Parathyroid adenoma (tissue), 2 donors: ENCODE measurements at regions not wholly inside any gene's neighbourhood (a gene's known extent, or its start where the extent isn't known, plus 50 kb on each side); places are given as distances from the start of the nearest gene placed in this dataset.

ENCODE experiments used
- H2AFZ ChIP-seq: fragments of 300-600 bp; sonication (generic); one replicate; pipeline ENCODE4 v1.7.0; 2017; ENCODE audit warnings: antibody characterized with exemption, mild to moderate bottlenecking
- H3K27ac ChIP-seq: fragments of 300-600 bp; sonication (generic); one replicate; pipeline ENCODE4 v1.7.0; 2017
- H3K27me3 ChIP-seq: fragments of 300-600 bp; sonication (generic); one replicate; pipeline ENCODE4 v1.7.0; 2017; ENCODE audit warnings: low read length; ENCODE audit not compliant: control insufficient read depth, insufficient read depth
- H3K36me3 ChIP-seq: fragments of 300-600 bp; sonication (generic); one replicate; pipeline ENCODE4 v1.7.0; 2017; ENCODE audit warnings: low read length; ENCODE audit not compliant: control insufficient read depth, insufficient read depth
- H3K4me1 ChIP-seq: fragments of 300-600 bp; sonication (generic); one replicate; pipeline ENCODE4 v1.7.0; 2017; ENCODE audit warnings: control low read depth
- H3K4me2 ChIP-seq: fragments of 300-600 bp; sonication (generic); one replicate; pipeline ENCODE4 v1.7.0; 2017; ENCODE audit warnings: low read length
- H3K4me3 ChIP-seq: fragments of 300-600 bp; sonication (generic); one replicate; pipeline ENCODE4 v1.7.0; 2017; ENCODE audit warnings: low read depth, low read length
- H3K79me2 ChIP-seq: fragments of 300-600 bp; sonication (generic); one replicate; pipeline ENCODE4 v1.7.0; 2017; ENCODE audit warnings: control low read depth
- H3K9ac ChIP-seq: fragments of 300-600 bp; sonication (generic); one replicate; pipeline ENCODE4 v1.7.0; 2017; ENCODE audit warnings: mild to moderate bottlenecking
- H3K9me3 ChIP-seq: fragments of 300-600 bp; sonication (generic); one replicate; pipeline ENCODE4 v1.7.0; 2017; ENCODE audit warnings: low read length; ENCODE audit not compliant: control insufficient read depth
- TF ChIP-seq, protein P1 (sequence below): fragments of 300-600 bp; sonication (generic); IDR thresholded peaks from one replicate; pipeline ENCODE4 v1.7.0; 2017; ENCODE audit warnings: antibody characterized with exemption, mild to moderate bottlenecking
- donor health status: primary hyperparathyroidism.

DNA sequence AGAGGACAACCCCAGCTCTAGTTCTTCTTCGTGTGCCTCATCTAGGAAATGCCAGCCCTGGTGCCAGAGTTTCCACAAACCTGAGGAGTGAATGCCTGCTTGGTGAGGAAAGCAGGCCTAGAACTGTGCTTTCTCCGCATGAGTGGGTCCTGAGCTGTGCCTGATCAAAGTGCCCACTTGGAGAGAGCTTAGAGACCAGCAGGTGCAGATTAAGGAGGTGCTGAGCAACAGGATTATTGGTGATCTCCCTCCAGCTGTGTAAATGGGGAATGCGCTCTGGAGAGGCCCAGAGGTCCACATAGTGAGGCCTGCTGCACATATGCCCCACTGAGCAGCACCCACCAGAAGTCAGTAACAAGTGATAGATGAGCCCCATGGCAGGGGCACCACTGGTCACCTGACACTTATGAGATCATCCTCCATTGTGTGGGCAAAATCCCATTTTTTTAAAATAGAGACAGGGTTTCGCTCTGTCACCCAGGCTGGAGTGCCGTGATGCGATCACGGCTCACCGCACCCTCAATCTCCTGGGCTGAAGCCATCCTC is 127.2 kb upstream of the ZC3H12A start:
- H3K9me3 ChIP-seq: no peaks in the 10 kb centered on the region
- H3K36me3 ChIP-seq: no peaks in the 10 kb centered on the region
- no peaks in the 10 kb centered on the region for H3K27me3 ChIP-seq
- no peaks in the 10 kb centered on the region for H3K4me1 ChIP-seq
- H2AFZ ChIP-seq: no peak overlapping the region
- no peak overlapping the region for H3K4me2 ChIP-seq
- H3K27ac ChIP-seq: no peak overlapping the region
- H3K9ac ChIP-seq: no peak overlapping the region
- no peak overlapping the region for H3K4me3 ChIP-seq
- no peaks in the 10 kb centered on the region for H3K79me2 ChIP-seq
- TF ChIP-seq, protein P1, sequence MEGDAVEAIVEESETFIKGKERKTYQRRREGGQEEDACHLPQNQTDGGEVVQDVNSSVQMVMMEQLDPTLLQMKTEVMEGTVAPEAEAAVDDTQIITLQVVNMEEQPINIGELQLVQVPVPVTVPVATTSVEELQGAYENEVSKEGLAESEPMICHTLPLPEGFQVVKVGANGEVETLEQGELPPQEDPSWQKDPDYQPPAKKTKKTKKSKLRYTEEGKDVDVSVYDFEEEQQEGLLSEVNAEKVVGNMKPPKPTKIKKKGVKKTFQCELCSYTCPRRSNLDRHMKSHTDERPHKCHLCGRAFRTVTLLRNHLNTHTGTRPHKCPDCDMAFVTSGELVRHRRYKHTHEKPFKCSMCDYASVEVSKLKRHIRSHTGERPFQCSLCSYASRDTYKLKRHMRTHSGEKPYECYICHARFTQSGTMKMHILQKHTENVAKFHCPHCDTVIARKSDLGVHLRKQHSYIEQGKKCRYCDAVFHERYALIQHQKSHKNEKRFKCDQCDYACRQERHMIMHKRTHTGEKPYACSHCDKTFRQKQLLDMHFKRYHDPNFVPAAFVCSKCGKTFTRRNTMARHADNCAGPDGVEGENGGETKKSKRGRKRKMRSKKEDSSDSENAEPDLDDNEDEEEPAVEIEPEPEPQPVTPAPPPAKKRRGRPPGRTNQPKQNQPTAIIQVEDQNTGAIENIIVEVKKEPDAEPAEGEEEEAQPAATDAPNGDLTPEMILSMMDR: no peak

DNA sequence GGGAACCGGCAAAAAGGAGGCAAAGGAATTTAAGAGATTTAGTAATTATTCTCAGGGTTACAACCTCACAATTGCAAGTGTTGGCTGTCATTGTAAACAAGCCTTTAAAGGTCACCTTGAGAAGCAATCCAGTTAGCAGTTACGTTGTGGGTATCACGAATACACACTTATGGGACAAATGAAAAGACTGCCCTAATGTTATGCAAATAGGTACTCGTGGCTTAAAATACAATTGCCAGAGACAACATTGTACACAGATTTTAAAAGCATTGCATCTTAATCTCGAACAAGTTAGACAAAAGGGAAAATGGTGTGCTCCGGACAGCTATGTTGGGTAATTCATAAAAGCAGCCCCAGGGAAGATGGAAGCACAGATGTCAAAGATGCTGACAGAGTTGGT is 120.5 kb upstream of the ZC3H12A start:
- H3K9ac ChIP-seq: no peak overlapping the region
- no peaks in the 10 kb centered on the region for H3K79me2 ChIP-seq
- no peak overlapping the region for H2AFZ ChIP-seq
- no peak overlapping the region for H3K27ac ChIP-seq
- no peaks in the 10 kb centered on the region for H3K27me3 ChIP-seq
- no peak overlapping the region for H3K4me3 ChIP-seq
- no peaks in the 10 kb centered on the region for H3K4me1 ChIP-seq
- H3K4me2 ChIP-seq: no peak overlapping the region
- H3K9me3 ChIP-seq: no peaks in the 10 kb centered on the region
- TF ChIP-seq, protein P1: no peak
- no peaks in the 10 kb centered on the region for H3K36me3 ChIP-seq

DNA sequence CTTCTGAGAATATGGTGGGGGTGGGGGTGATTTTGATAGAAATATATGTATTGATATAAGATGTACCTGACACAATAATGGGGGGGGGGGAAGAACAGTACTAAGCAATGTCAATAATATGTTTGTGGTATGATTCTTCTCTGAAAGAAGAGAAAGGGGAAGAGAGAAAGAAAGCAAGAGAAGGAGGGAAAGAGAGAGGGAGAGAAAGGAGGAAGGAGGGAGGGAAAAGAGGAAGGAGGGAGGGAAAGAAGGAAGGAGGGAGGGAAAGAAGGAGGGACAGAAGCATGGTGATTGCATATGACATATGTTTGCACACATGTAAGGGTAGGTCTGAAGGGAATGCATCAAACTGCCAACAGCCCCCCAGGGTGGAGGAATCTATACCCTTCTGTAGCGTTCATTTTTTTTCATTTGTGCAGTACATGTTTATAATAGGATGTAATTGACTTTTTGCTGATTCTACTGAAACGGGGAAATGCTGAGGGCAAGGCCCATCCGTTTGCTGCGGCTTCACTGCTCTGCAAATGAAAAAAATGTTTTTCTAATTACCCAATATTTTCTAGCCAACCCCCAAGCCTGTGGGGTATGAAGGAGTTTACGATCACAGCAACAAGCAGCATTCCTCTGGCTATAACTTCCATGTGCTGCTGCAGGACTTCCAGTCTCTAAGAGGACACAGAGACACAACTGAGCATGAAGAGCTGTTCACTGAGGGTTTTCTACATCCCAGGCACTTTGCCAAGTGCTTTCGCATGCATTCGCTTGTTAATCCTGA is 119.3 kb upstream of the ZC3H12A start:
- H3K27me3 ChIP-seq: no peaks in the 10 kb centered on the region
- no peak overlapping the region for H3K4me3 ChIP-seq

DNA sequence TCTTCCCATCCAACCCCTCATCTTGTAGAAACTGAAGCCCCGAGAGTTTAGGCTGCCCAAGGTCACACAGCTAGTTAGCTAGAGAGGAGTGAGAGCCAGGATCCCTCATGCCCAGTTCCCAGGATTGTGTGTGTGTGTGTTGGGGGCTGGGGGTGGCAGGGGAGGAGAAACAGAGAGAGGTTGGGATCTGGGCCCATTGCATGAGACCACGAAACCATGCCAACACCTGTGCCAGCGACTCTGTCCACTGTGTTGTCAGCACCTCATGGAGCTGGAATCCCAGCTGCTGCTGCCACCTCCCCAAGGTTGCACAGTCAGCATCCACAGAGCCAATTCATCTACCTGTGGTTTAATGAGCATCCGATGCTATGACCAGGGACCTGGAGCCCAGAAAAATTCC is 115.4 kb upstream of the ZC3H12A start:
- TF ChIP-seq, protein P1: no peak
- no peak overlapping the region for H3K9ac ChIP-seq
- no peaks in the 10 kb centered on the region for H3K79me2 ChIP-seq
- no peaks in the 10 kb centered on the region for H3K27me3 ChIP-seq
- H3K9me3 ChIP-seq: no peaks in the 10 kb centered on the region
- H3K4me2 ChIP-seq: no peak overlapping the region
- no peaks in the 10 kb centered on the region for H3K36me3 ChIP-seq
- no peak overlapping the region for H3K4me3 ChIP-seq
- no peak overlapping the region for H3K27ac ChIP-seq
- H3K4me1 ChIP-seq: no peaks in the 10 kb centered on the region
- no peak overlapping the region for H2AFZ ChIP-seq

More for the DNA sequence above, 119.3 kb upstream of the ZC3H12A start:
- Histone ChIP-seq H2AFZ (no peak overlapping the region), H3K9me3 (no peaks in the 10 kb centered on the region), H3K9ac (no peak overlapping the region), H3K27ac (no peak overlapping the region), H3K4me2 (no peak overlapping the region), H3K4me1 (no peaks in the 10 kb centered on the region), H3K36me3 (no peaks in the 10 kb centered on the region), H3K79me2 (no peaks in the 10 kb centered on the region)
- TF ChIP-seq, protein P1: no peak

DNA sequence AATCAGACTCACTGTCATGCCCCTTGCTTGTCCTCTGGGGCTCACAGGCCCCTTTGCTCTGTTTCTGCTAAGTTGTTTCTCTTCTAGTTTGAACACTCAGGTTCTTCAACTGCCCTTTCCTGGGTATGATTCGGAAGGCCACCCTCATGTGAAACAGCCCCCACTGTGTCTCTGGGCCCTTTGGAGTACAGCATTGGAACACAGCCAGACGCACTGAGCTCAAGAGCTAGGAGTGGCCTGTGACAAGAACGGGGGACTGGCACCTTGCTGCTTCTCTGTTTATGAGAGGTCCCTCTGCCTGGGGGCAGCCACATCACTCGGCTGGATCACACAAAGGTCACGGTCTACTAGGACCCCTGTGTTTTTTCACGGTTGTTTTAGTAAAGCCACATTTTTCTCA is 114.4 kb upstream of the ZC3H12A start:
- Histone ChIP-seq H3K9ac (no peak overlapping the region), H3K27me3 (no peaks in the 10 kb centered on the region), H3K4me2 (no peak overlapping the region), H3K36me3 (no peaks in the 10 kb centered on the region), H3K9me3 (no peaks in the 10 kb centered on the region), H3K4me1 (no peaks in the 10 kb centered on the region), H2AFZ (no peak overlapping the region), H3K4me3 (no peak overlapping the region), H3K79me2 (no peaks in the 10 kb centered on the region), H3K27ac (no peak overlapping the region)
- TF ChIP-seq, protein P1: no peak
